GM23338 (cell line): ENCODE measurements at regions not wholly inside any gene's neighbourhood (a gene's known extent, or its start where the extent isn't known, plus 50 kb on each side); places are given as distances from the start of the nearest gene placed in this dataset.

ENCODE experiments used
- ATAC-seq: fragments of 200-7000 bp; cut with Tn5 transposase; 3 replicates; pipeline ENCODE4 v1.9.1; 2020
- DNase-seq: peaks from one replicate; pipeline ENCODE4 v3.0.0-alpha.2; 2015; ENCODE audit warnings: low spot score
- H2AFZ ChIP-seq: fragments of 200-600 bp; sonication (generic); 2 replicates; pipeline ENCODE4 v1.8.0; 2016; ENCODE audit warnings: antibody characterized with exemption, mild to moderate bottlenecking, moderate library complexity
- H3F3A ChIP-seq: fragments of 200-600 bp; sonication (generic); replicated peaks from 2 replicates; pipeline ENCODE4 v1.8.0; 2017; ENCODE audit warnings: antibody characterized with exemption, mixed run types, low read depth
- H3K27ac ChIP-seq: fragments of 200-600 bp; sonication (generic); 2 replicates; pipeline ENCODE4 v1.6.1; 2016; ENCODE audit warnings: low read depth
- H3K27me3 ChIP-seq: fragments of 200-600 bp; sonication (generic); 2 replicates; pipeline ENCODE4 v1.8.0; 2016; ENCODE audit warnings: mild to moderate bottlenecking, mixed run types, moderate library complexity; ENCODE audit not compliant: insufficient read depth
- H3K36me3 ChIP-seq: fragments of 200-600 bp; sonication (generic); 2 replicates; pipeline ENCODE4 v1.8.0; 2016; ENCODE audit warnings: mild to moderate bottlenecking; ENCODE audit not compliant: insufficient read depth
- H3K4me1 ChIP-seq: fragments of 200-600 bp; sonication (generic); 2 replicates; pipeline ENCODE4 v1.8.0; 2016; ENCODE audit warnings: mild to moderate bottlenecking, moderate library complexity; ENCODE audit not compliant: insufficient read depth
- H3K4me2 ChIP-seq: fragments of 200-600 bp; sonication (generic); 2 replicates; pipeline ENCODE4 v1.7.1; 2017; ENCODE audit warnings: mixed run types
- H3K4me3 ChIP-seq: fragments of 200-600 bp; sonication (generic); 2 replicates; pipeline ENCODE4 v1.6.1; 2016; ENCODE audit warnings: mixed run types
- H3K79me2 ChIP-seq: fragments of 200-600 bp; sonication (generic); replicated peaks from 2 replicates; pipeline ENCODE4 v1.8.0; 2017; ENCODE audit warnings: mild to moderate bottlenecking; ENCODE audit not compliant: insufficient read depth
- H3K9me2 ChIP-seq: fragments of 200-600 bp; sonication (generic); 2 replicates; pipeline ENCODE4 v1.8.0; 2017; ENCODE audit not compliant: insufficient read depth
- H4K20me1 ChIP-seq: fragments of 200-600 bp; sonication (generic); replicated peaks from 2 replicates; pipeline ENCODE4 v1.8.0; 2017; ENCODE audit warnings: mild to moderate bottlenecking; ENCODE audit not compliant: insufficient read depth
- H3K27ac Mint-ChIP-seq: 2 replicates; pipeline ENCODE4 v1.8.0; 2020; ENCODE audit warnings: inconsistent platforms, mild to moderate bottlenecking, moderate library complexity, mixed read lengths
- H3K27me3 Mint-ChIP-seq: 3 replicates; pipeline ENCODE4 v1.8.0; 2022; ENCODE audit warnings: low read depth, mild to moderate bottlenecking, moderate library complexity, mixed read lengths, inconsistent platforms; ENCODE audit not compliant: insufficient read depth, poor library complexity
- H3K36me3 Mint-ChIP-seq: 3 replicates; pipeline ENCODE4 v1.8.0; 2021; ENCODE audit warnings: low read depth, mild to moderate bottlenecking, inconsistent platforms, moderate library complexity, mixed read lengths
- H3K4me1 Mint-ChIP-seq: 3 replicates; pipeline ENCODE4 v1.8.0; 2020; ENCODE audit warnings: mild to moderate bottlenecking, inconsistent platforms, mixed read lengths
- H3K4me3 Mint-ChIP-seq: 3 replicates; pipeline ENCODE4 v1.8.0; 2021; ENCODE audit warnings: moderate library complexity, mild to moderate bottlenecking, inconsistent platforms, mixed read lengths
- H3K9me3 Mint-ChIP-seq: 3 replicates; pipeline ENCODE4 v1.8.0; 2020; ENCODE audit warnings: moderate library complexity, mild to moderate bottlenecking, inconsistent platforms, mixed read lengths
- CREB1 ChIP-seq: fragments of 250-450 bp; sonication (Bioruptor Pico); IDR thresholded peaks from 2 replicates; pipeline ENCODE4 v1.5.0; 2020; ENCODE audit warnings: low read depth, mild to moderate bottlenecking, moderate library complexity
- EZH2 ChIP-seq: fragments of 200-600 bp; sonication (generic); IDR thresholded peaks from one replicate; pipeline ENCODE4 v1.8.0; 2017; ENCODE audit warnings: antibody characterized with exemption, mild to moderate bottlenecking, low read depth; ENCODE audit not compliant: unreplicated experiment
- EZH2phosphoT487 ChIP-seq: fragments of 200-600 bp; sonication (generic); IDR thresholded peaks from one replicate; pipeline ENCODE4 v1.8.1; 2018; ENCODE audit warnings: antibody characterized with exemption; ENCODE audit not compliant: unreplicated experiment
- JUNB ChIP-seq: IDR thresholded peaks from one replicate; pipeline ENCODE4 v1.6.1; 2016; ENCODE audit warnings: antibody characterized with exemption; ENCODE audit not compliant: unreplicated experiment
- NANOG ChIP-seq: IDR thresholded peaks from 2 replicates; pipeline ENCODE4 v1.6.1; 2016; ENCODE audit warnings: antibody characterized with exemption, borderline replicate concordance
- POLR2AphosphoS5 ChIP-seq: IDR thresholded peaks from 2 replicates; pipeline ENCODE4 v1.6.1; 2016; ENCODE audit warnings: antibody characterized with exemption, low read depth
- REST ChIP-seq: IDR thresholded peaks from one replicate; pipeline ENCODE4 v1.6.1; 2018; ENCODE audit warnings: antibody characterized with exemption; ENCODE audit not compliant: unreplicated experiment
- STAT1 ChIP-seq: IDR thresholded peaks from one replicate; pipeline ENCODE4 v1.6.1; 2016; ENCODE audit warnings: antibody characterized with exemption; ENCODE audit not compliant: unreplicated experiment
- ZNF114 ChIP-seq: fragments of 250-450 bp; sonication (Bioruptor Pico); IDR thresholded peaks from 2 replicates; pipeline ENCODE4 v1.5.0; 2020; ENCODE audit warnings: mild to moderate bottlenecking, moderate library complexity
- ZNF331 ChIP-seq: fragments of 250-450 bp; sonication (Bioruptor Pico); IDR thresholded peaks from 2 replicates; pipeline ENCODE4 v1.5.0; 2020; ENCODE audit warnings: low read depth, mild to moderate bottlenecking, moderate library complexity
- ZNF462 ChIP-seq: fragments of 250-450 bp; sonication (Bioruptor Pico); IDR thresholded peaks from 2 replicates; pipeline ENCODE4 v1.5.0; 2020; ENCODE audit warnings: mild to moderate bottlenecking, moderate library complexity
- TF ChIP-seq, protein P1 (sequence below), 2 experiments: fragments of 200-600 bp in 1 of 2; sonication (generic) in 1 of 2; conservative IDR thresholded peaks; 2 replicates each; pipeline versions ENCODE4 v1.5.1 to v1.6.1; 2016 to 2017; ENCODE audit warnings: antibody characterized with exemption in 2 of 2, low read depth in 2 of 2, mild to moderate bottlenecking in 2 of 2, moderate library complexity in 1 of 2
- TF ChIP-seq, protein P2 (sequence below): IDR thresholded peaks from 2 replicates; pipeline ENCODE4 v1.6.1; 2016; ENCODE audit warnings: antibody characterized with exemption

DNA sequence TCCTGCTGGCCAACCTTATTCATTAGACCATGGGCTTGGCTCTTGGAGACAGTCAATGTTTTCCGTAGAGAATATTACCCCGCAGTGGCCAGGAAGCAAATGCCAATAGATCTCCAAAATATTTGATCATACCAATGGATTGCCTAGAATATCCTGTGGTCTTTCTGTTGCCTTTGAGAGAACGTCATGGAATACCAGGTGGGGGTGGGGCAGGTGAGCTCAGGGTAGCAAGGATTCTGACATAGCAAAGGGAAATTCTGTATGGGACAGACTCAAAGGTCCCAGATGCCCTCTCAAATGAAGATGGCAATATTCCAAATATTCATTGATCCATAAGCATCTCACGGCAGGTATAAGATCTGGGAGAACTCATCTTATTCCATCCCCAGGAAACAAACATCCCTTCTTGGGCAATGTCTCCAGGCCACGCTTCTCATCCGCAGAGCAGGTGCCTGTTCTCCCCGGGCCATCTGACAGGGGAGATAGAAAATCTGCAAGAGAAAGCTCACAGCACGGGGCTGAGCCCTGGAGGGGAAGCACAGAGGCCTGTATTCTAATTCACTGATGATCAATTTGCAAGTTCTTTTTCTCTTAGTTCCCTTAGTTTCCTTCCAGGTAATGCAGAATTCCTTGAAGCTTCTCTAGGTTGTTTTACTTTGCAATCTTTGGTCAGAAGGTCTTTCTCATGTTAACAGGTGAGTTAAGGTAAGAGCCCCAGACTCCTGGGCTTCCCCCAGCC is 69.6 kb upstream of the TSHZ3 start:
- Histone ChIP-seq H3K27me3 (no peaks in the 10 kb centered on the region), H3F3A (peaks cover 14% of the 10 kb centered on the region), H4K20me1 (no peaks in the 10 kb centered on the region), H3K4me1 (peaks cover 51% of the 10 kb centered on the region), H3K9me2 (no peaks in the 10 kb centered on the region), H3K79me2 (no peaks in the 10 kb centered on the region), H3K27ac (peak overlapping the region; percentile 97), H3K4me2 (peak overlapping the region; percentile 15), H2AFZ (no peak overlapping the region), H3K36me3 (no peaks in the 10 kb centered on the region), H3K4me3 (peak overlapping the region; percentile 1; the same call in 1 of the 2 replicates)
- Mint-ChIP-seq H3K9me3 (no peaks in the 10 kb centered on the region), H3K4me3 (peak overlapping the region; percentile 27; the same call in 2 of the 3 replicates), H3K27ac (peak overlapping the region; percentile 95), H3K4me1 (peaks cover 72% of the 10 kb centered on the region), H3K27me3 (peaks cover 13% of the 10 kb centered on the region), H3K36me3 (peaks cover 6% of the 10 kb centered on the region; the same call in 2 of the 3 replicates)
- ATAC-seq (peak; percentile 90), DNase-seq (peak; percentile 95)
- TF ChIP-seq ZNF462 (CRISPR knock-in tag): peak; percentile 91
- TF ChIP-seq REST: no peak
- TF ChIP-seq, protein P1, sequence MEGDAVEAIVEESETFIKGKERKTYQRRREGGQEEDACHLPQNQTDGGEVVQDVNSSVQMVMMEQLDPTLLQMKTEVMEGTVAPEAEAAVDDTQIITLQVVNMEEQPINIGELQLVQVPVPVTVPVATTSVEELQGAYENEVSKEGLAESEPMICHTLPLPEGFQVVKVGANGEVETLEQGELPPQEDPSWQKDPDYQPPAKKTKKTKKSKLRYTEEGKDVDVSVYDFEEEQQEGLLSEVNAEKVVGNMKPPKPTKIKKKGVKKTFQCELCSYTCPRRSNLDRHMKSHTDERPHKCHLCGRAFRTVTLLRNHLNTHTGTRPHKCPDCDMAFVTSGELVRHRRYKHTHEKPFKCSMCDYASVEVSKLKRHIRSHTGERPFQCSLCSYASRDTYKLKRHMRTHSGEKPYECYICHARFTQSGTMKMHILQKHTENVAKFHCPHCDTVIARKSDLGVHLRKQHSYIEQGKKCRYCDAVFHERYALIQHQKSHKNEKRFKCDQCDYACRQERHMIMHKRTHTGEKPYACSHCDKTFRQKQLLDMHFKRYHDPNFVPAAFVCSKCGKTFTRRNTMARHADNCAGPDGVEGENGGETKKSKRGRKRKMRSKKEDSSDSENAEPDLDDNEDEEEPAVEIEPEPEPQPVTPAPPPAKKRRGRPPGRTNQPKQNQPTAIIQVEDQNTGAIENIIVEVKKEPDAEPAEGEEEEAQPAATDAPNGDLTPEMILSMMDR (conservative IDR thresholded peaks at IDR 0.05; ENCODE audit: low read depth in 2 of 2): no peak
- peak; percentile 81 for TF ChIP-seq NANOG
- TF ChIP-seq, protein P2, sequence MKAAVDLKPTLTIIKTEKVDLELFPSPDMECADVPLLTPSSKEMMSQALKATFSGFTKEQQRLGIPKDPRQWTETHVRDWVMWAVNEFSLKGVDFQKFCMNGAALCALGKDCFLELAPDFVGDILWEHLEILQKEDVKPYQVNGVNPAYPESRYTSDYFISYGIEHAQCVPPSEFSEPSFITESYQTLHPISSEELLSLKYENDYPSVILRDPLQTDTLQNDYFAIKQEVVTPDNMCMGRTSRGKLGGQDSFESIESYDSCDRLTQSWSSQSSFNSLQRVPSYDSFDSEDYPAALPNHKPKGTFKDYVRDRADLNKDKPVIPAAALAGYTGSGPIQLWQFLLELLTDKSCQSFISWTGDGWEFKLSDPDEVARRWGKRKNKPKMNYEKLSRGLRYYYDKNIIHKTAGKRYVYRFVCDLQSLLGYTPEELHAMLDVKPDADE: peak; percentile 27; the same call in 1 of the 2 replicates
- TF ChIP-seq ZNF331 (CRISPR knock-in tag): no peak
- TF ChIP-seq EZH2: no peak
- TF ChIP-seq STAT1: no peak
- TF ChIP-seq EZH2phosphoT487: no peak
- no peak for TF ChIP-seq JUNB
- TF ChIP-seq ZNF114 (CRISPR knock-in tag): peak; percentile 43; the same call in 1 of the 2 replicates
- peak; percentile 32; the same call in 1 of the 2 replicates for TF ChIP-seq CREB1 (CRISPR knock-in tag)
- peak; percentile 21; the same call in 1 of the 2 replicates for TF ChIP-seq POLR2AphosphoS5
